K562 (cell line): ENCODE measurements at regions not wholly inside any gene's neighbourhood (a gene's known extent, or its start where the extent isn't known, plus 50 kb on each side); places are given as distances from the start of the nearest gene placed in this dataset.

ENCODE experiments used
- ATAC-seq: fragments of 200-7000 bp; cut with Tn5 transposase; 3 replicates; pipeline ENCODE4 v1.9.1; 2020; ENCODE audit warnings: moderate library complexity
- BruUV-seq: library from RNA; stranded (reverse); fragments of 400-500 nt; replicated peaks from 2 replicates; lab custom pipeline; 2021; lab: Mats Ljungman, UMichigan
- CTCF ChIA-PET: fragments of 300-600 bp; formaldehyde crosslinking; extraction: SDS; loops from one replicate; lab custom pipeline; 2021; ENCODE audit warnings: low intra/inter-chr PET ratio; lab: Yijun Ruan, JAX
- POLR2A ChIA-PET: fragments of 300-600, 350-650 bp; sonication (Branson Sonifier 250); formaldehyde crosslinking; extraction: SDS; loops from one replicate; lab custom pipeline; 2021; ENCODE audit warnings: antibody characterized with exemption, inconsistent platforms; lab: Yijun Ruan, JAX
- DNase-seq, 4 experiments: peaks; one replicate each; pipeline versions ENCODE4 v3.0.0 to v3.0.0-alpha.2; 2011 to 2018; ENCODE audit warnings: low spot score in 3 of 4, mixed read lengths in 3 of 4; ENCODE audit errors: extremely low read depth in 1 of 4
- FAIRE-seq: peaks from 2 replicates; lab custom pipeline; 2011; peaks lifted over from hg19 to GRCh38; lab: Jason Lieb, UNC
- H2AFZ ChIP-seq: 2 replicates; pipeline ENCODE4 v1.6.0; 2011; ENCODE audit warnings: low read depth, low read length, control low read depth, inconsistent platforms
- H3K27ac ChIP-seq: fragments of 200-600 bp; 3 replicates; pipeline ENCODE4 v1.8.0; 2011; ENCODE audit warnings: low read depth, mild to moderate bottlenecking, control low read depth, inconsistent platforms, low read length, moderate library complexity, mixed read lengths; ENCODE audit errors: extremely low read depth
- H3K27me3 ChIP-seq, 2 experiments: fragments of 300-600 bp in 1 of 2; 2 replicates in 1 of 2; 3 replicates in 1 of 2; pipeline versions ENCODE4 v1.6.0 to v1.8.0; 2011; ENCODE audit warnings: inconsistent platforms in 2 of 2, low read length in 2 of 2, mild to moderate bottlenecking in 1 of 2, mixed read lengths in 1 of 2, moderate library complexity in 1 of 2; ENCODE audit not compliant: control insufficient read depth in 2 of 2, insufficient read depth in 2 of 2
- H3K36me3 ChIP-seq: fragments of 300-600 bp; 3 replicates; pipeline ENCODE4 v1.8.0; 2011; ENCODE audit warnings: mild to moderate bottlenecking, low read length, inconsistent platforms; ENCODE audit not compliant: control insufficient read depth, insufficient read depth
- H3K4me1 ChIP-seq, 2 experiments: fragments of 200-600 bp in 1 of 2; replicated peaks in 1 of 2; 2 replicates in 1 of 2; 3 replicates in 1 of 2; pipeline versions ENCODE4 v1.5.1 to v1.8.0; 2011; ENCODE audit warnings: inconsistent platforms in 2 of 2, low read length in 2 of 2, mild to moderate bottlenecking in 1 of 2, mixed read lengths in 1 of 2, moderate library complexity in 1 of 2; ENCODE audit not compliant: control insufficient read depth in 2 of 2, insufficient read depth in 2 of 2
- H3K4me2 ChIP-seq: 2 replicates; pipeline ENCODE4 v1.6.1; 2011; ENCODE audit warnings: low read length, control low read depth, inconsistent platforms, mixed read lengths; ENCODE audit not compliant: insufficient read depth
- H3K4me3 ChIP-seq: fragments of 200-600 bp; sonication (generic), shearing (Covaris generic); 2 replicates; pipeline ENCODE4 v1.5.1; 2016; ENCODE audit warnings: control low read depth, inconsistent platforms
- H3K79me2 ChIP-seq: fragments of 200-600 bp; 3 replicates; pipeline ENCODE4 v1.8.0; 2011; ENCODE audit warnings: low read length, inconsistent platforms; ENCODE audit not compliant: control insufficient read depth, insufficient read depth
- H3K9ac ChIP-seq, 2 experiments: 2 replicates each; pipeline versions ENCODE4 v1.6.0 to v1.6.1; 2011; ENCODE audit warnings: low read depth in 2 of 2, low read length in 2 of 2, control low read depth in 1 of 2, inconsistent platforms in 1 of 2, mild to moderate bottlenecking in 1 of 2, mixed read lengths in 1 of 2; ENCODE audit not compliant: insufficient read depth in 1 of 2
- H3K9me1 ChIP-seq: one replicate; pipeline ENCODE4 v1.6.0; 2011; ENCODE audit warnings: inconsistent platforms, mild to moderate bottlenecking, low read length, moderate library complexity; ENCODE audit not compliant: control insufficient read depth, insufficient read depth
- H3K9me3 ChIP-seq: replicated peaks from 2 replicates; pipeline ENCODE4 v1.5.1; 2011; ENCODE audit warnings: low read depth, low read length, inconsistent platforms; ENCODE audit not compliant: control insufficient read depth, insufficient read depth
- H4K20me1 ChIP-seq: replicated peaks from 2 replicates; pipeline ENCODE4 v1.6.1; 2011; ENCODE audit warnings: low read length, inconsistent platforms, mixed read lengths; ENCODE audit not compliant: control insufficient read depth, insufficient read depth
- BACH1 ChIP-seq: fragments of 200-800 bp; sonication (Bioruptor generic); IDR thresholded peaks from 2 replicates; pipeline ENCODE4 v1.6.1; 2016; ENCODE audit warnings: missing genetic modification characterization, missing compliant biosample characterization
- EP300 ChIP-seq: IDR thresholded peaks from 2 replicates; pipeline ENCODE4 v1.6.1; 2012; ENCODE audit warnings: low read length, improper control_type of control experiment
- ESRRB ChIP-seq: fragments of 250-450 bp; sonication (Bioruptor Pico); IDR thresholded peaks from 2 replicates; pipeline ENCODE4 v1.5.0; 2020; ENCODE audit warnings: mild to moderate bottlenecking, moderate library complexity, borderline replicate concordance
- ZNF232 ChIP-seq: sonication (generic); formaldehyde crosslinking; IDR thresholded peaks from 2 replicates; pipeline ENCODE4 v1.8.0; 2022; ENCODE audit warnings: mild to moderate bottlenecking, missing genetic modification reagents
- ZNF445 ChIP-seq: fragments of 250-450 bp; sonication (Bioruptor Pico); IDR thresholded peaks from 2 replicates; pipeline ENCODE4 v1.4.0; 2020; ENCODE audit warnings: low read depth, mild to moderate bottlenecking, moderate library complexity
- ZNF592 ChIP-seq: fragments of 450-650 bp; IDR thresholded peaks from 2 replicates; pipeline ENCODE4 v1.6.1; 2017; ENCODE audit warnings: antibody characterized with exemption, mild to moderate bottlenecking
- ZNF695 ChIP-seq: fragments of 450-650 bp; formaldehyde crosslinking; IDR thresholded peaks from 2 replicates; pipeline ENCODE4 v1.4.0; 2020; ENCODE audit warnings: mild to moderate bottlenecking, moderate library complexity
- WGBS: fragments of 100-300 bp; shearing (Covaris generic); methylation state at CpG from one replicate; pipeline ENCODE4 v1.1.6; 2016; ENCODE audit warnings: low coverage, mixed read lengths; ENCODE audit not compliant: insufficient coverage; ENCODE audit errors: missing lambda C conversion rate; 5-methylcytosine and 5-hydroxymethylcytosine counted together
- in situ Hi-C: fragments of 300-500 bp; cut with MboI; formaldehyde crosslinking; loops from 4 replicates; pipeline ENCODE4 v1.15.0; 2018; ENCODE audit warnings: inconsistent platforms, mixed read lengths
- intact Hi-C: fragments of 100-400 bp; cut with micrococcal nuclease; formaldehyde crosslinking; loops from 2 replicates; pipeline ENCODE4 v1.14.2; 2022
- TF ChIP-seq, protein P1 (sequence below): fragments of 200-800 bp; sonication (Bioruptor generic); IDR thresholded peaks from 2 replicates; pipeline ENCODE4 v1.6.1; 2016; ENCODE audit warnings: missing genetic modification characterization, missing compliant biosample characterization

GRCh38 chr10:112059220-112059619 is 124.3 kb downstream of the GPAM start:
- no peak for DNase-seq
- no peak overlapping the region for H3K4me3 ChIP-seq
- ChIA-PET CTCF (interaction anchor here (0.9 kb wide), 1 partner anchor 984 kb away, joined by 3 read pairs; no protein-coding TSS in a partner anchor), POLR2A (no interaction called here)
- BruUV-seq: no TSS peak
- no peak overlapping the region for H3K9ac ChIP-seq
- no peaks in the 10 kb centered on the region for H3K9me1 ChIP-seq
- no peaks in the 10 kb centered on the region for H3K4me1 ChIP-seq
- H3K27ac ChIP-seq: no peak overlapping the region
- FAIRE-seq: no peak
- no peaks in the 10 kb centered on the region for H3K27me3 ChIP-seq
- H2AFZ ChIP-seq: no peak overlapping the region
- TF ChIP-seq ESRRB (CRISPR knock-in tag) (no peak), ZNF695 (no peak), ZNF232 (CRISPR knock-in tag) (no peak), BACH1 (tag) (no peak), EP300 (no peak), ZNF445 (CRISPR knock-in tag) (no peak), ZNF592 (no peak)
- TF ChIP-seq, protein P1, sequence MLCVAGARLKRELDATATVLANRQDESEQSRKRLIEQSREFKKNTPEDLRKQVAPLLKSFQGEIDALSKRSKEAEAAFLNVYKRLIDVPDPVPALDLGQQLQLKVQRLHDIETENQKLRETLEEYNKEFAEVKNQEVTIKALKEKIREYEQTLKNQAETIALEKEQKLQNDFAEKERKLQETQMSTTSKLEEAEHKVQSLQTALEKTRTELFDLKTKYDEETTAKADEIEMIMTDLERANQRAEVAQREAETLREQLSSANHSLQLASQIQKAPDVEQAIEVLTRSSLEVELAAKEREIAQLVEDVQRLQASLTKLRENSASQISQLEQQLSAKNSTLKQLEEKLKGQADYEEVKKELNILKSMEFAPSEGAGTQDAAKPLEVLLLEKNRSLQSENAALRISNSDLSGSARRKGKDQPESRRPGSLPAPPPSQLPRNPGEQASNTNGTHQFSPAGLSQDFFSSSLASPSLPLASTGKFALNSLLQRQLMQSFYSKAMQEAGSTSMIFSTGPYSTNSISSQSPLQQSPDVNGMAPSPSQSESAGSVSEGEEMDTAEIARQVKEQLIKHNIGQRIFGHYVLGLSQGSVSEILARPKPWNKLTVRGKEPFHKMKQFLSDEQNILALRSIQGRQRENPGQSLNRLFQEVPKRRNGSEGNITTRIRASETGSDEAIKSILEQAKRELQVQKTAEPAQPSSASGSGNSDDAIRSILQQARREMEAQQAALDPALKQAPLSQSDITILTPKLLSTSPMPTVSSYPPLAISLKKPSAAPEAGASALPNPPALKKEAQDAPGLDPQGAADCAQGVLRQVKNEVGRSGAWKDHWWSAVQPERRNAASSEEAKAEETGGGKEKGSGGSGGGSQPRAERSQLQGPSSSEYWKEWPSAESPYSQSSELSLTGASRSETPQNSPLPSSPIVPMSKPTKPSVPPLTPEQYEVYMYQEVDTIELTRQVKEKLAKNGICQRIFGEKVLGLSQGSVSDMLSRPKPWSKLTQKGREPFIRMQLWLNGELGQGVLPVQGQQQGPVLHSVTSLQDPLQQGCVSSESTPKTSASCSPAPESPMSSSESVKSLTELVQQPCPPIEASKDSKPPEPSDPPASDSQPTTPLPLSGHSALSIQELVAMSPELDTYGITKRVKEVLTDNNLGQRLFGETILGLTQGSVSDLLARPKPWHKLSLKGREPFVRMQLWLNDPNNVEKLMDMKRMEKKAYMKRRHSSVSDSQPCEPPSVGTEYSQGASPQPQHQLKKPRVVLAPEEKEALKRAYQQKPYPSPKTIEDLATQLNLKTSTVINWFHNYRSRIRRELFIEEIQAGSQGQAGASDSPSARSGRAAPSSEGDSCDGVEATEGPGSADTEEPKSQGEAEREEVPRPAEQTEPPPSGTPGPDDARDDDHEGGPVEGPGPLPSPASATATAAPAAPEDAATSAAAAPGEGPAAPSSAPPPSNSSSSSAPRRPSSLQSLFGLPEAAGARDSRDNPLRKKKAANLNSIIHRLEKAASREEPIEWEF (CRISPR knock-in tag): no peak
- ATAC-seq: no peak
- WGBS: 0% methylated on average over 6 of the region's 6 CpGs
- intact Hi-C loops: no loop called here
- in situ Hi-C loops: no loop called here
- no peaks in the 10 kb centered on the region for H4K20me1 ChIP-seq
- no peaks in the 10 kb centered on the region for H3K79me2 ChIP-seq
- no peaks in the 10 kb centered on the region for H3K9me3 ChIP-seq
- no peaks in the 10 kb centered on the region for H3K36me3 ChIP-seq
- H3K4me2 ChIP-seq: no peak overlapping the region
